ENCODE measurements at regions not wholly inside any gene's neighbourhood (a gene's known extent, or its start where the extent isn't known, plus 50 kb on each side); places are given as distances from the start of the nearest gene placed in this dataset.
"Not testable (repeated sequence)": the region's sequence is repeated elsewhere in the genome, so short reads cannot be mapped to it uniquely, and the experiment has no call there.

- no peak overlapping the region for H3K4me3 Mint-ChIP-seq
- H3K4me1 Mint-ChIP-seq: no peaks in the 10 kb centered on the region
- no peaks in the 10 kb centered on the region for H3K36me3 Mint-ChIP-seq
- H3K9me3 Mint-ChIP-seq: peaks cover 16% of the 10 kb centered on the region
- no peak for DNase-seq (ENCODE audit: low spot score in 2 of 2, unreplicated experiment in 2 of 2)
- H3K27me3 Mint-ChIP-seq (ENCODE audit: low read depth): peaks cover 7% of the 10 kb centered on the region
- no peak for TF ChIP-seq CTCF (IDR thresholded peaks at IDR 0.05; ENCODE audit: unreplicated experiment)
- no peak overlapping the region for H3K27ac Mint-ChIP-seq
Measured at GRCh38 chrX:1060562-1060960, 151.9 kb downstream of the CRLF2 start.

- TF ChIP-seq CTCF (IDR thresholded peaks at IDR 0.05; ENCODE audit: unreplicated experiment): no peak
- Mint-ChIP-seq H3K27ac (no peak overlapping the region), H3K36me3 (no peaks in the 10 kb centered on the region), H3K9me3 (peaks cover 16% of the 10 kb centered on the region), H3K4me3 (no peak overlapping the region), H3K4me1 (no peaks in the 10 kb centered on the region), H3K27me3 (ENCODE audit: low read depth) (peaks cover 7% of the 10 kb centered on the region)
- DNase-seq (ENCODE audit: low spot score in 2 of 2, unreplicated experiment in 2 of 2): no peak
Measured at GRCh38 chrX:1059576-1060561, 152.6 kb downstream of the CRLF2 start.

- not testable (repeated sequence) for DNase-seq (ENCODE audit: low spot score in 2 of 2, unreplicated experiment in 2 of 2); H3K4me1 Mint-ChIP-seq
Measured at GRCh38 chrX:1053600-1053999, 158.8 kb downstream of the CRLF2 start.

GRCh38 chrX:1053072-1053471, 159.4 kb downstream of the CRLF2 start:
- Mint-ChIP-seq H3K4me3 (no peak overlapping the region), H3K9me3 (peaks cover 18% of the 10 kb centered on the region), H3K36me3 (peaks cover 2% of the 10 kb centered on the region), H3K4me1 (no peaks in the 10 kb centered on the region), H3K27ac (no peak overlapping the region), H3K27me3 (ENCODE audit: low read depth) (peaks cover 2% of the 10 kb centered on the region)
- TF ChIP-seq CTCF (IDR thresholded peaks at IDR 0.05; ENCODE audit: unreplicated experiment): no peak
- DNase-seq (ENCODE audit: low spot score in 2 of 2, unreplicated experiment in 2 of 2): no peak

More at GRCh38 chrX:1053600-1053999, 158.8 kb downstream of the CRLF2 start:
- H3K36me3 Mint-ChIP-seq; H3K27ac Mint-ChIP-seq; H3K4me3 Mint-ChIP-seq; H3K27me3 Mint-ChIP-seq (ENCODE audit: low read depth): not testable (repeated sequence)
- H3K9me3 Mint-ChIP-seq: peaks cover 18% of the 10 kb centered on the region

- no peak overlapping the region for H3K27ac Mint-ChIP-seq
- TF ChIP-seq CTCF (IDR thresholded peaks at IDR 0.05; ENCODE audit: unreplicated experiment): no peak
- H3K27me3 Mint-ChIP-seq (ENCODE audit: low read depth): no peaks in the 10 kb centered on the region
- peaks cover 2% of the 10 kb centered on the region for H3K36me3 Mint-ChIP-seq
- no peaks in the 10 kb centered on the region for H3K4me1 Mint-ChIP-seq
- no peak for DNase-seq (ENCODE audit: low spot score in 2 of 2, unreplicated experiment in 2 of 2)
- peaks cover 18% of the 10 kb centered on the region for H3K9me3 Mint-ChIP-seq
- H3K4me3 Mint-ChIP-seq: no peak overlapping the region
Measured at GRCh38 chrX:1052021-1052420, 160.4 kb downstream of the CRLF2 start.

- Mint-ChIP-seq H3K9me3 (peaks cover 18% of the 10 kb centered on the region), H3K27ac (no peak overlapping the region), H3K4me1 (no peaks in the 10 kb centered on the region), H3K36me3 (peaks cover 2% of the 10 kb centered on the region), H3K27me3 (ENCODE audit: low read depth) (no peaks in the 10 kb centered on the region), H3K4me3 (no peak overlapping the region)
- no peak for DNase-seq (ENCODE audit: low spot score in 2 of 2, unreplicated experiment in 2 of 2)
- TF ChIP-seq CTCF (IDR thresholded peaks at IDR 0.05; ENCODE audit: unreplicated experiment): no peak
Measured at GRCh38 chrX:1051421-1051820, 161.0 kb downstream of the CRLF2 start.
